DMS79 treated with DMSO at 0.1 percent for 48 hours (cell line): ENCODE measurements at regions not wholly inside any gene's neighbourhood (a gene's known extent, or its start where the extent isn't known, plus 50 kb on each side); places are given as distances from the start of the nearest gene placed in this dataset.
"Not testable (repeated sequence)": the region's sequence is repeated elsewhere in the genome, so short reads cannot be mapped to it uniquely, and the experiment has no call there.

ENCODE experiments used
- DNase-seq: peaks from one replicate; lab custom pipeline; 2025; lab: John Stamatoyannopoulos, UW

DNA sequence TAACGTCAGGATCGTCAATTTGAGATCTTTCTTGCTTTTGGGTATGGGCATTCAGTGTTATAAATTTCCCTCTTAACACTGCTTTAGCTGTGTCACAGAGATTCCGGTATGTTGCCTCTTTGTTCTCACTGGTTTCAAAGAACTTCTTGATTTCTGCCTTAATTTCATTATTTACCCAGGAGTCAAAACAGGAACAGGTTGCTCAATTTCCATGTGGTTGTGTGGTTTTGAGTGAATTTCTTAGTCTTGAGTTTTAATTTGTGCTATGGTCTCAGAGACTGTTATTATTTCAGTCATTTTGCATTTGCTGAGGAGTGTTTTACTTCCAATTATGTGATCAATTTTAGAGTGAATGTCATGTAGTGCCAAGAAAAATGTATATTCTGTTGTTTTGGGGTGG is 153.1 kb downstream of the PCDH17 start:
- no peak for DNase-seq

DNA sequence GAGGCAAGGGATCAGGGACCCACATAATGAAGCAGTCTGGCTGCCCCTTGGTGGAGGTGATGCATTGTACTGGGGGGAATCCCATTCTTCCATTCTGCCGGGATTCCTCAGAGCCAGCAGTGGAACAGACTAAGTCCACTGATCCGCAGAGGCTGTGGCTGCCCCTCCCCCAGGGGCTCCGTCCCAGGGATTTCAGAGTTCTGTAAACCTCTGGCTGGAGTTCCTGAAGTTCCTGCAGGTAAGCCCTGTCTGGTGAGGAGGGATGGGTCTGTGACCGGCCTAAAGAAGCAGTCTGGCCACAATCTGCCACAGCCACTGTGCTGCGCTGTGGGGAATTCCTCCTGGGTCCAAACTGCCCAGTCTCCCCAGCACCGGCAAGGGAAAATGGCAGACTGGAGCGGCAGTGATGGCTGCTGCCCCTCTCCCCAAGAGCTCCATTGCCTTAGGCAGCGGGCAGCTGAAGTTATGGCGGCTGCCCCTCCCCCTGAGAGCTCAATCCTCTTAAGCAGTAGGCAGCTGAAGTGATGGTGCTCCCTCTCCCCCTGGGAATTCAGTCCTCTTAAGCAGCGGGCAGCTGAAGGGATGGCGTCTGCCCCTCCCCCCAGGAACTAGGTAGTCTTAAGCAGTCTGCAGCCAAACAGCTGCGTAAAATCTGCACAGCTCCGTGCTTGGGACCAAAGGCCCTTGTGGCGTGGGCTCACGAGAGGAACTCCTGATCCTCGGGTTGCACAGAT is 155.7 kb downstream of the PCDH17 start:
- DNase-seq = no peak

DNA sequence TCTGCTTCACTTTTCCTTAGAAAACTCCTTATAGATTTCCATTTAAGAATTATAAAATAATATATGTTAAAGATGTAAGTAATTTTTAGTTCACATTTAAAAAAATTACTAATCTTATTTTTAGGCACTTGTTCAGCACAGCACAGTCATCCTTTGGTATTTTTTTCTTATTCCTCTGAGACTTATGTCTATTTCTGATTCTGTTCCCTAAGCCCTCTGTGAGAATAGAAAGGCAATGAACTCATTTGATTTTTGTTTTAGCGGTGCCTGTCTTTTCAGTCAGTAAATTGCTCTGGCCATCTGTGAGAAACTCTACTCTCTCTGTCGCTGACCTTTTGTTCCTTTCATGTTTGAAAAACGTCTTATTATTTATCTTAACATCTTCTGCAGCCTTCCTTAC is 168.1 kb downstream of the PCDH17 start:
- DNase-seq = no peak

DNA sequence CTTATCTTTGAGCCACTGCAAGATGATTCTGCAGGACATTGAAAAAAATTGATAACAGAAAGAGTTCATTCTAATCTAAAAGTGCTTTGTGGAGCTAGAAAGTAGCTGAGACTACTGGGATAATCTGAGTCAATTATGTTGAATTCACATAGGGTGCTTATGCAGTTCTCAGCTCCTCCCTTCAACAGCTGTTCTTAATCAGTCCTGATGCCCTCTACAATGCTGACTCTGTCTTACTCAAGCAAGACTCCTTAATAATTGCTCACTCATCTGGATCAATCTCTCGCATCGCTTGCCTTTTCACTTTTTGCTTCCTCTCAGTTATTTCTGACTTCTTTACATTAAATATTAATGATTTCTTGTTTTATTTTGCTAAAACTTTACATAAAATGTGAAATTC is 182.1 kb downstream of the PCDH17 start:
- no peak for DNase-seq

DNA sequence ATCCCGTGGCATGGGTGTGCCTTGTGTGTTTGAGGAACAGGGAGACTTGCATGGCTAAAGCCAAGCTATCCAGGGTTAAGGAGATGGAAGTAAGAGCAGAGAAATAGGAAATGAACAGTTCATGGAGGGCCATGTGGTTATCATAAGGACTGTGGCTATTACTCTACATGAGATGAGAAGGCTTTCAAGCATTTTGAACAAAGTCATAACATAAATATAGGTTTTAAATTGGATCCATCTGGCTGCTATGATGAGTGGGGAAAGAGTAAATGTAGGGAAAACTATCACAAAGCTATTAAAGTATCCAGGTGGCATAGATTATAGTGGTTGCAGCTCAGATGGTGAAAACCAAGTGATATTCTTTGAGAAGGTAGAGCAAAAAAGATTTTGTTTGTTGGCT is 184.1 kb downstream of the PCDH17 start:
- DNase-seq = no peak

DNA sequence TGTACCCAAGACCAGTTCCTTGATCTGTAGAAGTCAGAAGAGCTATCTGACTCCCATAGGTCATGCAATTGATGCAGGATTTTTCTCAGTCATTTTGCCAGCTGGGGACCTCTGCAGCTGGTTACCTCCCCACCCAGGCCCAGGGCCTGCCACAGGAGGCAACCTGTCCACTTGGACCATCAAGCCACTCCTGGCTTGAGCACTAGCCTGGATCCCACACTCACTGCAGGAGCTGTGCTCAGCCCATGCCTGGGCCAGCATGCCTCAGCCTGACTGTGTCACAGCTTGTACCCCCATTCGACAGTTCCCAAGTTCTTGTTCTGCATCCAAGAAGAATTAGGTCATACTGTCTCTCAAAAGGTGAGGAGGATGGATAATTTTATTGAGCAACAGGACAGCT is 189.4 kb downstream of the PCDH17 start:
- no peak for DNase-seq

DNA sequence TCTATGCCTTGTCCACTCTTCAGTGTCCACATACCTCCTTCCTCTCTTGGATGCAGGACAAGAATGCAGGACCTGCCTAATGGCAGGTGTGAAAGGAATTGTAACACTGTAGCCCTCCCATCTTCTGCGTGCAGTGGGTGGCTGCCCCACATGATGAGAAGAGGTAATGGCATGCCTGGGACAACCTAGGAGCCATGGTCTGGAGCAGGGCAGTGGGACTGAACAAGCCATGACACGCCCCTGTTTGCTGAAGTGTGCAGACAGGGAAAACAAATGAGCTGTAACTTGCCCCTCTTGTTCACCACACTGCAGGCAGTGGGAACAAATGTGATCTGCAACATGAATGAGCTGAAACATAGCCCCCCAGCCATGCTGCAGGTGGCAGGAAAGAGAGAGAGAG is 192.2 kb downstream of the PCDH17 start:
- no peak for DNase-seq

DNA sequence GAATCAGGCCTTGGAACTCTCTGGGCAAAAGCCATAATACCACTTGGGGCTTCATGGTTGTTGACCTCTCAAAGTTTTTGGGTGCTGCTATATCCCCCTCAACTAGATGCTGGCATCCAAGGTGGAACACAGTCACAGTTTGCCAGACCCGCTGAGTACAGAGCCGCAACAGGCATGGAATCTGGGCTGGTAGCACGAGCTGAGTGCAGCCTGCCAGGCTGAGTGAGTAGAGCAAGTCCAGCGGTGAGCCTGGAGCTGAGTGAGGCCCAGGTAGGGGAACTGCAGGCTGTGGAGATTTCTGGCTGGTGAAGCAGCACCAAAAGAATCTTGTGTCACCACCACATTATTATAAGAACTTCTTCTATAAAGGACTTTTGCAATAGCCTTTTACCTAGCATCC is 192.6 kb downstream of the PCDH17 start:
- no peak for DNase-seq

DNA sequence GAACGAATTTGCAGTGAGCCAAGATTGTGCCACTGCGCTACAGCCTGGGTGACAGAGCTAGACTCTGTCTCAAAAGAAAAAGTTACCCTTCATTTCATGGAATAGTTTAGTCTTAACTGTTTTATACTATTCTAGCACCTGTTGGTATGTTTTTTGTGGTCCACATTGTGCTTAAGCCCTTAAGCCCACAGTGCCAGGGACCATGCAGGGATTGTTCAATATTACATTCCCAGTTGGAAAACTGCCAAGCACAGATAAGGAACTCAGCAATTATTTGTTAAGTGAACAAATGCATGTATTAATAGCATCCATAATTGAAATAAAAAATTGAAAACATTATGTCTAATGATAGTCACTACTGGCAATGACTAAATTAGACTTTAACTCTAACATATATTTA is 193.5 kb downstream of the PCDH17 start:
- no peak for DNase-seq

DNA sequence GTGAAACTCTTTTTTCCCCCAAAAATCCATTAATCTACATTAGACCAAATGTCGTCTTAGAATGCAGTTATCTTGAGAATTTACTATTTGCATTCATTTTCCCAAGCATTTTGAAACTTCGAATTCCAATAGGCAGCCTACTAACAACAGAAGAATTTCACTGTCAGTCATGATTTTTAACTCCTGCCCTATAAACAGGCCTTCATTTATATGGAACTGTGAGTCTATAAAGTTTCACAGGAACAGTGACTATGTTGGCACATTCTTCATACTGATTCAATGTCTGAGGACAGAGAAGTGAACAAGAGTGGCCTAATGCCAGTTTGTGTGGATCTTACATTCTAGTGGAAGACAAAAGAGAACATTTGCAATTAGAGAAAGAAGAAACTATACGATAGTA is 198.0 kb downstream of the PCDH17 start:
- DNase-seq = no peak

DNA sequence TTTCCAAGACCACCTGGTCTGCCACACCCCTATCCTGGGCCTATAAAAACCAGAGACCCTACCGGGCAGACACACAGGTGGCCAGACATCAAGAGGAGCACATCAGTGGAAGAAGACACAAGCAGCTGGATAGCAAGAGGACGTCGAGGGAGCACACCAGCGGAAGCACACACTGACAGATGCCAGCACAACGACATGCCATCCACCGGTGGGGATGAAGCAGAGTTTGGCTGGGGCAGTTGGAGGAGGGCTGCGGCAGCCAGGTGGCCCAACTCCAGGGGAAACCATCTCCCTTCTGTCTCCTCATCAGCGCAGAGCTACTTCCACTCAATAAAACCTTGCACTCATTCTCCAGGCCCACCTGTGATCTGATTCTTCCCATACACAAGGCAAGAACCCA is 200.6 kb downstream of the PCDH17 start:
- no peak for DNase-seq

DNA sequence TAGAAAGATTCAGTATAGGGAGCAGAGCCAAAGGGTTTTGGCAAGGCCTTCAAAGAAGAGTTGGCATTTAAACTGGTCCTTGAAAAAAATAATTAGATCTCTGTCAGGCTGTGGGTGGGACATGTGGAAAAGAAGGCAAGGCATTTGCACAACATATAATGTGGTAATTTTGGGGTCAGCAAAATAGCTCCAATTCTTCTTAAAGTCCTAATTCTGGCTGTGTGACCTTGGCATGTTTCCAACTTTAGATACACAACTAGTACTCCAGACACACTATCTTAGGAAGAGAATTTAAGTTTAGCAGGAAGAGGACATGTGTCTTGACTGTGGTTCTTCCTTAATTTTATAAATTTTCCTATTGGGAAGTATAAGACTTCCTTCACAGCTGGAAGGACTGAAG is 206.3 kb downstream of the PCDH17 start:
- DNase-seq = no peak

DNA sequence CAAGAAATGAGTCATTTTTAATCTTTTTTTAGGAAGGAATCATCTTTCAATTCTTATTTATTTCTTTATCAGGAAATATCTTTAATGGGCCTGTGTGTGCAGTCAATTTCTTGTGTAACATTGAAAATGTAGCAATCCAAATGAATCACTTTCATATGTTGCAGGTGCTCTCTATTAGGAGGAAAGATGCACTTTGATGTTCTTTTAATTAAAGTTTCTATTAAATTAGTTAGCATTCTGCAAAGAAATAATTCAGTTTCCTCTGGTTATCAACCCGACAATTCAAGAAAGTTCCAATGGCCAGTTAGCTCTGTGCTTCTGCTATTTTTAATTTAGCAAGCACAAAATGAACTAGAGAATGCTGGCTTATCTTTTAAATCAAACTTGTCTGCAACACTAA is 212.0 kb downstream of the PCDH17 start:
- DNase-seq = no peak

DNA sequence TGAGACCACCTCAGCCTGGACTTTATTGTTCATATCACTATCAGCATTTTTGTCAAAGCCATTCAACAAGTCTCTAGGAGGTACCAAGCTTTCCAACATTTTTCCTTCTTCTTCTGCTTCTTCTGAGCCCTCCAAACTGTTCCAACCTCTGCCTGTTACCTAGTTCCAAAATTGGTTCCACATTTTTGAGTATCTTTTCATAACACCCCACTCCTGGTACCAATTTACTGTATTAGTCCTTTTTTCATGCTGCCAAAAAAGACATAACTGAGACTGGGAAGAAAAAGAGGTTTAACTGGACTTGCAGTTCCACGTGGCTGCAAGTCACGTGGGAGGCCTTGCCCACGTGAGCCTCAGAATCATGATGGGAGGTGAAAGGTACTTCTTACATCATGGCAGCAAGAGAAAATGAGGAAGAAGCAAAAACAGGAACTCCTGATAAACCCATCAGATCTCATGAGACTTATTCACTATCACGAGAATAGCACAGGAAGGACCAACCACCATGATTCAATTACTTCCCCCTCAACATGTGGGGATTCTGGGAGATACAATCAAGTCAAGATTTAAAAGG is 215.1 kb downstream of the PCDH17 start:
- DNase-seq = no peak

DNA sequence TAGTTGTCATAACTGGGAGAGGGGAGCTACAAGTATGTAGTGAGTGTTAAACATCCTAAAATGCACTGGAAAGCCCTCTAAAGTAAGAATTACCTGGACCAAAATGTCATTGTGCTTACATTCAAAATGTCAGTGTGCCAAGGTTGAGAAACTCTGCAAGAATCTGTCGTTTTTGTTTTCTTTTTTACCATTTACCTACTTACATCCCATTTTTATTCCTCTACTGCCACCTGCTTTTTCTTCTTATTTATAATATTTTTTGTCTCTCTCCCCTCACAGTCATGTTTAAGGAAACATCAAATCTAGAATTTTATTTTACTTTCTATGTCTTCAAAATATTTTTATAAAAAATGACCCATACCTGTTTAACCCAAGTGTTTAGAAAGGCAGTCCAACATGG is 226.4 kb downstream of the PCDH17 start:
- no peak for DNase-seq

DNA sequence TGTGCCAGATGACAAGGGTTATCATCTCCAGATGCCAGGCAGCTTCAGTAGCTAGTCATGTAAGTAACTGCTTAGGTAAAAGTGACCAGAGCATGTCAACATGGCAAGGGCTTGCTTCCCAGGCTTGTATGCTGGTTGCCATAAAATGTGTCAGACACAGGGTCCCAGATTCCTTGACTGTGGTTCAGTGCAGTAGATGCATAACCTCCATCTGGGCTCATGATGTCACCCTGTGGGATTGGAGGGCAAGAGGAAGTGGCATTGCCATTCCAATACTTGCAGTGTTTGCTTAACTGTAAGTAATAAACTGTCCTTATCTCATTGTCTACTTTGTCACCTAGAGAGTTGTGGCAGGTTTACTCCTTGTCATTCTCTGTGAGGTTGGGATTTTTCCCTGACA is 226.8 kb downstream of the PCDH17 start:
- no peak for DNase-seq

DNA sequence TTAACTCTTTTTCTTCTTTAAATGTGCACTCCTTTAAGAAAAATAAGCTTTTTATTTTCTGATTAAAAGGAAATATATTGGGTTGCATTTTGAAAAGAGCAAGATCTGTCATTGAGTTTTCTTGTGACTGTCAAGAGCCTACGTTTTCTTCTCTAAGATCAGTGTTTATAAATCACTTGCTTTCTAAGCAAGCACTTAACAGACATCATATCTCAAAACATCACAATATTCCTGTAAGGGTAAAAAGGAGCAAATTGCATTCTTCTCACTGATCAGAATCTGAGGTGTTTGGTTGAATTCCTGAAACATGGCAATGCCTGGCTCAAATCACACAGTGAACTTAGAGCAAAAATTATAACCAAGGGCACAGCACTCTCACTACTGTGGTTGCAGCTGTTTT is 231.3 kb downstream of the PCDH17 start:
- no peak for DNase-seq

DNA sequence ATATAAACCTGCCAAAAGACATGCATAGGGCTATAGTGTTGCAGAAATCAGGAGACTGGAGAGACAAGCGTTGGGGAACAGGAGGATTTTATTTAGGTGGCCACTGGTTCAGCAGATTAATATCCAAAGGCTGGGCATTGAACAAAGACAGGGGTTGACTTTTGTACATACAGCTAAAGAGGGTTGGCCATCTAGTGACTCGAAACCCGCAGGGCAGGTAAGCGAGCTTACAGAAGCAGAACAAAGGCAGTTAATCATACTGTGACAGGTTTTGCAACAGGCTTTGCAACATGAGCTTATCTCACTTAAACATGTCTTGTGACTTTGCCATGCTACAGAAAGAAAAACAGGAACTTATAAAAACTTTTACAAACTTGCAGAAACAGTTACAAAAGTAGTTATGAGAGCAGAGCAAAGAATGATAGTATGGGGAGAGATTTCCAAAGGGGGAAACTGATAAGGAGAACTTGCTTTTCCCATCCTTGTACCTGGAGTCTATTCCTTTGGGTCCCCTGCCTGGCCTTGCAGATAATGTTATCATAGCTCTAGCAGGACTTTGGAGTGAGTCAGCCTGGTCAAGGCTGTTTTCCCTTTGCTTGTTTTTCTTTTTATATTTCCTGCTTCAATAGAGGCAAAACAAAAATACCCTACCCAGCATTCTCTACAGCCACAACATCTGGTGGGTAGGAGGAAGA is 234.2 kb downstream of the PCDH17 start:
- no peak for DNase-seq

DNA sequence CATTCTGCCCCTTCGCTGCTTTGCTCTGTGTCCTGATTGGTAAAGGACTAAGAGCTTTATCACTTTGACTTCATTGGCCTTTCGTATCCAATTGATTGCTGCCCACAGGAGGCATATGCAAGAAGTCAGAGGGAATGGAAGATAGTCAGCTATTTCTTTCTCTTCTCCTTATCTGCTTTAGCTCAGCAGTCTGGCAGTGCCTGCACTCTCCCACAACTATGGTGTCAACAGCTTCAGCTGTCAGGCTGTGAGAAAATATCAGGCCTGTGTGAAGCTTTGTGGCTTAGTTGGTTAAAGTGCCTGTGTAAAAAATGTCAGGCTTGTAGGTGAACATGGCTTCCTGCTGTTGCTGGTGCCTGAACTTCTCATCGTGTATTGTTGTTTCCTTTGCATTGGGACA is 243.0 kb downstream of the PCDH17 start:
- DNase-seq = no peak

DNA sequence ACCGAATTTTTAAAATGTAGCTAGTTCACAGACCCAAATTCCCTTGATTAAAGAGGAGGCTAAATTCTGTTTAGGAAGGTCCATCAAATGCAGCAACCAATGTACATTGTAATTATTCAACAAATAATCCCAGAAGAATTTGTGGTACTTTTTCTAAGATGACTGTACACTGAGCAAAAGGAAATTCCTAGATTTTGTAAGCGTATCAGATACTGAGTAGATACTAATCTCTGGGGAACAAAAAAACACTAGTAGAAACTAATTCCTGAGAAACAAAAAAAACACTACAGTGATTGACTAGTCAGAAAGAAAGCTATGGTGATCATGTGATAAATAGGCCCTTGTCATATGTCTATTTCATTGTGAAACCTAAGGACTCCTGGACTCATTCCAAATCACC is 246.1 kb downstream of the PCDH17 start:
- DNase-seq = no peak

DNA sequence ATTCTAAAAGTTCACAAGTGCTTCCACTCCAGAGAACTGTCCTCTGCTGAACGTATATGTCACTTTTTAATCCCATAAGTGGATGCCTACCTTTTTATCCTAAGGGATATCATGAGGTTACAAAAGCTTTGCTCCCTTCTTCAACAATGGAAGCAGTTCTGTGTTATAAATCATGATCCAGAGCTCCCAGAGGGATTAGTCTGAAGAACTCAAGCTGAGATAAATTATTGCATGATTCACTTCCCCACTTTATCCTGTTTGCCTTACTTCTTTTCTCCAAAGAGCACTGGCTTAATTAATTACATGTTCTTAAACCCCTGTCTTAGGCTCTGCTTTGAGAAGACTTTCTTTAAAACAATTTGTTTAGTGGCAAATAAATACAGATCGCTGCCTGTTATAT is 246.7 kb downstream of the PCDH17 start:
- DNase-seq = no peak

DNA sequence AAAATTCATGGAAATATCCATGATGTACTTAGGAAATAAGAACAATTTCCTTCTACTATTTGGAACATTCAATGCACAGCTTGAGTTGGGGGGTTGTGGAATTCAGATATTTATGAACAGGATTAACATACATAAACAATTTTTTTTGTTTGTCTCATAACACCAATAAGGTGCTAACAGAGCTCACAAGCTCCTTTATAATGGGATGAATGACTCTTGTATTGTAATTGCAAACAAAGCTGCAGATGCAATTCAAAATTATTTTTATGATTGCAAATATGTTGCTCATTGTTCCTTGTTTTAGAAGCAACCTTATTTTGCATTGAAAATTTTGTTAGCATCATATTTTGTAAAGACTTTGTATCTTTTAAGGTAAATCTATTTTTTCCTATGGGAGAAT is 265.7 kb downstream of the PCDH17 start:
- DNase-seq = no peak

DNA sequence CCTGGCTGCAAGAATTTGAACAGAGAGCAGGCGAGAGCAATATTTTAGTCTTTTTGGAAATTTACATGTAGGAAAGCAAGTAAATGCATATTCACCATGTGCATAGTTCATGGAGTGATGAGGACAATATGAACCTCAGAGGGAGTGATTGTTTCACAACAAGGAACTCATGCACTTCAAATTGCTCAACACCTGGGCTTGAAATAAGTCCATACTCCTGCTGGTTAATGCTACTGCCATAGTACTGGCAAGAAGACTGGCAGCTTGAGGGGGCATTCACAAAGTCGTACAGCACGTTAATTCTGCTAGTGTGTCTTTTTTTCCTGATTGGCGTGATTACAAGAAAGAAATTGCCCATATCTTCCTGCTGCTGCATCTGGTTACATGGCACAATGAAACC is 267.6 kb downstream of the PCDH17 start:
- DNase-seq = no peak

DNA sequence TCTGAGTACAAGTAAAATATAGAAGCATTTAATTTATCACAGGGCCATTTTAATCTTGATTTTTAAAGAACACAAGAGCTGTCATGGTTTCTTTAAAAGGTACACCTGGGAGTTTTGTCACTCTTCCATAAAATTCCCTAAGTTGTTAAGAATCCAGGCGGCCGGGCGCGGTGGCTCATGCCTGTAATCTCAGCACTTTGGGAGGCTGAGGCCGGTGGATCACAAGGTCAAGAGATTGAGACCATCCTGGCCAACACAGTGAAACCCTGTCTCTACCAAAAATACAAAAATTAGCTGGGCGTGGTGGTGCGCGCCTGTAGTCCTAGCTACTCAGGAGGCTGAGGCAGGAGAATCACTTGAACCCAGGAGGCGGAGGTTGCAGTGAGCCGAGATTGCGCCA is 278.3 kb downstream of the PCDH17 start:
- not testable (repeated sequence) for DNase-seq
